ENCODE measurements at regions not wholly inside any gene's neighbourhood (a gene's known extent, or its start where the extent isn't known, plus 50 kb on each side); places are given as distances from the start of the nearest gene placed in this dataset.

DNA sequence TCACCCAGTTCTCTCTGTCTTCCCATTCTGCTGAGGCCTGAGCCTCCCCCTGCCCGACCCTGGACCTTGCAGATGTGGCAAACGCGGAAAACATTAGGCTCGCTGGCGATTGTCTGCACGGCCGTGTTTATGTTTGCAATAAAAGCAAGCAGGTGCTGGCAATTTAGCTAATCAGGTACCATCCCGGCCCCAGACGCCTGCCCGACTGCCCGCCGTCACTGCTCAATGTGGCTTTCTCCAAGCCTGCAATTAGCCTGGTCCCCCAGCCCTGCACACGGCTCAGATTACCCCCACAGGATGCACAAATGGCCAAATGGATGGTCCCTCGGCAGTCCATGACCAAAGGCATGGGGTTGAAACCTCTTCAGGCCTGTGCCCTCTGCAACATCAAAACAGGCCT lies 259.7 kb downstream of the MN1 start:
- H3K4me3 ChIP-seq (ENCODE audit: low read length): no peak overlapping the region
- no peak for DNase-seq (ENCODE audit: low read depth)
- no peak for TF ChIP-seq CTCF (conservative IDR thresholded peaks at IDR 0.05; ENCODE audit: low read depth, low read length)

DNA sequence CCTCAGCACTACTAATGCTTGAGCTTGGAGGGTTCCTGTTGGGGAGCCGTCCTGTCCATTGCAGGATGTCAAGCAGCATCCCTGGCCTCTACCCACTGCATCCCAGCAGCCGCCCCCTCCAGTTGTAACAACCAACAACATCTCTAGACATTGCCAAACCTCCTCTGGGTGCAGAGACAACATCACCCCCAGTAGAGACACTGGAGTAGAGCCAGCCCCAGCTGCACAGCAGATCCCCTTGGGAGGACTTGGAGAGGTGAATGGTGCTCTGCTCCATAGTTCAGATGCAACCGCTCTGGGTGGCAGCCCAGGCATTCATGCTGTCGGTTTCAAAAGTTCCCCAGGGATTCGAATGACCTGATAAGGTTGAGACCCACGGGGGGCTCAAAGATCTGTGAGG lies 259.0 kb downstream of the MN1 start:
- TF ChIP-seq CTCF (conservative IDR thresholded peaks at IDR 0.05; ENCODE audit: low read depth, low read length): no peak
- no peak overlapping the region for H3K4me3 ChIP-seq (ENCODE audit: low read length)
- DNase-seq (ENCODE audit: low read depth): no peak

GRCh38 chr22:27543460-27543859 lies 258.1 kb downstream of the MN1 start:
- no peak for TF ChIP-seq CTCF (conservative IDR thresholded peaks at IDR 0.05; ENCODE audit: low read depth, low read length)
- DNase-seq (ENCODE audit: low read depth): no peak
- H3K4me3 ChIP-seq (ENCODE audit: low read length): no peak overlapping the region

DNA sequence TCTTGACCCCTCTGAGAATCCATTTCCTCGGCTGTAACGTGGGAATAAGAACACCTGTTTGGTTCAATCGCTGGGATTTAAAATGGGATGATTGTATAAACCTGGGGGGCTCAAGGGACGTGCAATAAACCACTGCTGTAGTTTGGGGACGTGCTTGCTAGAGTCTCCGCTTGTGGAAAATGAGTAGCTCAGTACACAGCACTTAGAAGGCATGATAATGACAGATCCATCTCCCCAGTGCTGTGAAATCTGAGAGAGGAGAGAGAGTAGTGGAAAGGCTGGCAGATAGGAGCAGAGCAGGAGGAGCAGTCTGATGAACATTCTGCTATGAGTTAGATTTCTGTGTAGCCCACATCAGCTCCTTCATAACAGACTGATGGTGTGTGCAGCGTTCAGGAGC lies 256.5 kb downstream of the MN1 start:
- no peak for TF ChIP-seq CTCF (conservative IDR thresholded peaks at IDR 0.05; ENCODE audit: low read depth, low read length)
- H3K4me3 ChIP-seq (ENCODE audit: low read length): no peak overlapping the region
- no peak for DNase-seq (ENCODE audit: low read depth)

DNA sequence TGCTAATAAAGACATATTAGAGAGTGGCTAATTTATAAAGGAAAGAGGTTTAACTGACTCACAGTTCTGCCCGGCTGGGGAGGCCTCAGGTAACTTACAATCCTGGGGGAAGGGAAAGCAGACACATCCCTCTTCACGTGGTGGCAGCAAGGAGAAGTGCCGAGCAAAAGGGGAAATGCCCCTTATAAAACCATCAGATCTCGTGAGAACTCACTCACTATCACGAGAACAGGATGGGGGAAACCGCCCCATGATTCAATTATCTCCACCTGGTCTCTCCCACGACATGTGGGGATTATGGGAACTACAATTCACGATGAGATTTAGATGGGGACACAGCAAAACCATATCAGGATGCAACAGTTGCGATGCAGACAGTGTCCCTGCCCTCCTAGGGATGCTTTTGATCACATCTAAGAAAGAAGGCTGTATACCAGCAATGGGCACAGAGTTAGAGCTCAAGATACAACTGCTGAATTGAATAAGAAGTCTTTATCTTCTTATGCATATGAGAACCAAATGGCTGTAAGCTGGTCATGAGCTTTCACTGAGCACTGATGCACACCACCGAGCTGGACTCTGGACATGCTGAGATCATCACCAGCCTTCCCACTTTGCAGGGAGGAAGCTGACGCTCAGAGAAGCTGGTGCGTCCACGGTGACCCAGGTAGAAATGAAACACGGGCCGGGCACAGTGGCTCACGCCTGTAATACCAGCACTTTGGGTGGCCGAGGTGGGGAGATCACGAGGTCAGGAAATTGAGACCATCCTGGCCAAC lies 255.2 kb downstream of the MN1 start:
- H3K4me3 ChIP-seq (ENCODE audit: low read length): no peak overlapping the region
- no peak for TF ChIP-seq CTCF (conservative IDR thresholded peaks at IDR 0.05; ENCODE audit: low read depth, low read length)
- no peak for DNase-seq (ENCODE audit: low read depth)

GRCh38 chr22:27551402-27551801 lies 250.2 kb downstream of the MN1 start:
- DNase-seq (ENCODE audit: low read depth): no peak
- H3K4me3 ChIP-seq (ENCODE audit: low read length): no peak overlapping the region
- no peak for TF ChIP-seq CTCF (conservative IDR thresholded peaks at IDR 0.05; ENCODE audit: low read depth, low read length)

- no peak for TF ChIP-seq CTCF (conservative IDR thresholded peaks at IDR 0.05; ENCODE audit: low read depth, low read length)
- H3K4me3 ChIP-seq (ENCODE audit: low read length): no peak overlapping the region
- no peak for DNase-seq (ENCODE audit: low read depth)
Observed at GRCh38 chr22:27552176-27552575, 249.4 kb downstream of the MN1 start.
